Smooth muscle cell (in vitro differentiated cells): ENCODE measurements at regions not wholly inside any gene's neighbourhood (a gene's known extent, or its start where the extent isn't known, plus 50 kb on each side); places are given as distances from the start of the nearest gene placed in this dataset.

Experiments used
- DNase-seq: peaks from one replicate; lab custom pipeline; 2025; ENCODE audit not compliant: unreplicated experiment; lab: John Stamatoyannopoulos, UW
- H2AFZ ChIP-seq: fragments of 200-600 bp; sonication (generic); 2 replicates; pipeline ENCODE4 v1.6.0; 2016; ENCODE audit warnings: antibody characterized with exemption, low read depth, mild to moderate bottlenecking
- H3F3A ChIP-seq: fragments of 200-600 bp; sonication (generic); 2 replicates; pipeline ENCODE4 v1.6.0; 2017; ENCODE audit warnings: antibody characterized with exemption, low read depth
- H3K27ac ChIP-seq: fragments of 200-600 bp; sonication (generic); 2 replicates; pipeline ENCODE4 v1.5.1; 2016; ENCODE audit warnings: low read depth, mild to moderate bottlenecking
- H3K27me3 ChIP-seq: fragments of 200-600 bp; sonication (generic); 2 replicates; pipeline ENCODE4 v1.6.1; 2016; ENCODE audit warnings: low read depth, mild to moderate bottlenecking
- H3K36me3 ChIP-seq: fragments of 200-600 bp; sonication (generic); 2 replicates; pipeline ENCODE4 v1.5.1; 2016; ENCODE audit warnings: low read depth
- H3K4me1 ChIP-seq: fragments of 200-600 bp; sonication (generic); 2 replicates; pipeline ENCODE4 v1.5.1; 2016; ENCODE audit warnings: low read depth
- H3K4me2 ChIP-seq: fragments of 200-600 bp; sonication (generic); 2 replicates; pipeline ENCODE4 v1.6.0; 2016; ENCODE audit warnings: mild to moderate bottlenecking
- H3K4me3 ChIP-seq: fragments of 200-600 bp; sonication (generic); 2 replicates; pipeline ENCODE4 v1.5.1; 2016; ENCODE audit warnings: mild to moderate bottlenecking
- H3K79me2 ChIP-seq: fragments of 200-600 bp; sonication (generic); 2 replicates; pipeline ENCODE4 v1.6.0; 2016; ENCODE audit warnings: low read depth, mild to moderate bottlenecking
- H3K9ac ChIP-seq: fragments of 200-600 bp; sonication (generic); 2 replicates; pipeline ENCODE4 v1.6.0; 2016; ENCODE audit warnings: low read depth
- H3K9me3 ChIP-seq: fragments of 200-600 bp; sonication (generic); replicated peaks from 2 replicates; pipeline ENCODE4 v1.5.1; 2016; ENCODE audit warnings: low read depth
- H4K20me1 ChIP-seq: fragments of 200-600 bp; sonication (generic); 2 replicates; pipeline ENCODE4 v1.6.0; 2016; ENCODE audit warnings: low read depth
- WGBS: methylation state at CpG from one replicate; pipeline ENCODE4 v1.1.7; 2016; ENCODE audit warnings: low lambda C conversion rate; 5-methylcytosine and 5-hydroxymethylcytosine counted together
- TF ChIP-seq, protein P1 (sequence below): fragments of 200-600 bp; sonication (generic); IDR thresholded peaks from 2 replicates; pipeline ENCODE4 v1.5.1; 2017; ENCODE audit warnings: borderline replicate concordance, mild to moderate bottlenecking, antibody characterized with exemption; ENCODE audit not compliant: insufficient read depth, poor library complexity, severe bottlenecking

DNA sequence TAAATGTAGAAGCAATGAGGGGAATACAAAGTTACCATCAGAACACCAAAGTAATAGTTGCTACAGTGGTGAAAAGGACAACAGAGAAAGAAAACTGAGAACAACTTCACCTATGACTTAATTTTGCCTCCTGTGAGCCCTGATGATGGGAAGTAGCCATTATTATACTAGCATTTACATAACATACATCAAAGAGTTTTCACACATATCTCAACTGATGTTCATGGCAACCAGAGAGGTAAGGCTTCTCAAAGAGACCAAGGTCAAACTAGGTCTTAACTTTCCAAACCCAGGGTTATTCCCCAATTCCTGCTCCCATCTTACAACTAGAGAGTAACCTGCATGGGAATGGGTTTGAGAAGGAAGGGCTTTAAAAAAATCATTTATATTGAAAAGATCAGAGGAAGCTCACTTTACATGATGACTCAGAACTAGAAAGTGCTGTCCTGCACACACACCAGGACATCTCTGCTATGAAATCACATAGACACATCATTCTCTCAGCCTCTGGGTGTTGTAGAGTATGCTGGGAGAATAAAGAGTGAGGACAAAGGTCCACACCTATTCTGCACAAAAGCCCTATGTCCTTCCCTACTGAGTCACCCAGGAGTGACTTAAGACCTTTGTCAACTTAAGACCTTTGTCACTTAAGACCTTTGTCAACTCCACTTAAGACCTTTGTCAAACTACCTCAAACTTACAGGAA lies 179.7 kb downstream of the TNFSF18 start:
- DNase-seq: no peak
- H3K9ac ChIP-seq: no peak overlapping the region
- no peaks in the 10 kb centered on the region for H4K20me1 ChIP-seq
- H3F3A ChIP-seq: no peaks in the 10 kb centered on the region
- H3K4me2 ChIP-seq: no peak overlapping the region
- H3K79me2 ChIP-seq: no peaks in the 10 kb centered on the region
- no peaks in the 10 kb centered on the region for H3K27me3 ChIP-seq
- H3K9me3 ChIP-seq: no peaks in the 10 kb centered on the region
- TF ChIP-seq, protein P1, sequence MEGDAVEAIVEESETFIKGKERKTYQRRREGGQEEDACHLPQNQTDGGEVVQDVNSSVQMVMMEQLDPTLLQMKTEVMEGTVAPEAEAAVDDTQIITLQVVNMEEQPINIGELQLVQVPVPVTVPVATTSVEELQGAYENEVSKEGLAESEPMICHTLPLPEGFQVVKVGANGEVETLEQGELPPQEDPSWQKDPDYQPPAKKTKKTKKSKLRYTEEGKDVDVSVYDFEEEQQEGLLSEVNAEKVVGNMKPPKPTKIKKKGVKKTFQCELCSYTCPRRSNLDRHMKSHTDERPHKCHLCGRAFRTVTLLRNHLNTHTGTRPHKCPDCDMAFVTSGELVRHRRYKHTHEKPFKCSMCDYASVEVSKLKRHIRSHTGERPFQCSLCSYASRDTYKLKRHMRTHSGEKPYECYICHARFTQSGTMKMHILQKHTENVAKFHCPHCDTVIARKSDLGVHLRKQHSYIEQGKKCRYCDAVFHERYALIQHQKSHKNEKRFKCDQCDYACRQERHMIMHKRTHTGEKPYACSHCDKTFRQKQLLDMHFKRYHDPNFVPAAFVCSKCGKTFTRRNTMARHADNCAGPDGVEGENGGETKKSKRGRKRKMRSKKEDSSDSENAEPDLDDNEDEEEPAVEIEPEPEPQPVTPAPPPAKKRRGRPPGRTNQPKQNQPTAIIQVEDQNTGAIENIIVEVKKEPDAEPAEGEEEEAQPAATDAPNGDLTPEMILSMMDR: no peak
- no peaks in the 10 kb centered on the region for H3K36me3 ChIP-seq
- H3K27ac ChIP-seq: no peak overlapping the region
- no peak overlapping the region for H2AFZ ChIP-seq
- no peak overlapping the region for H3K4me3 ChIP-seq
- H3K4me1 ChIP-seq: no peaks in the 10 kb centered on the region

DNA sequence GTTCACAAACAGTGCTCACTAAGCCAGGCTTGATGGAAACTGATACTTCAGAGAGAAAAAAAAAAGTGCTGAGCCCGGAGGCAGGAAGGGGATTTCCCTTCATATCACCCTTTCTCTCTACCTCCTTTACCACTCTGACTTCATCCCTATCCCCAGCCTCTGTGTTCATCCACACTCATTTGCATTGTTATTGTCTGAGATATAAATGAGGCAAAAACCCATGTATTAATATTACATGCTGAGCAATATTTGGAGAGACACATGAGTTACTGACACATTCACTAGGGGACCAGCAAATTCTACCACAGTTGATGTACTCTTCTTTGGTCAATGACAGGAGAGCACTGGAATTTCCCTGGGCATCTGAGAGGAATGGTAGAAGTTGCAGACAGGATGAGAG lies 175.8 kb downstream of the TNFSF18 start:
- Histone ChIP-seq H3K9me3 (no peaks in the 10 kb centered on the region), H4K20me1 (no peaks in the 10 kb centered on the region), H3K4me1 (no peaks in the 10 kb centered on the region), H3F3A (no peaks in the 10 kb centered on the region), H3K79me2 (no peaks in the 10 kb centered on the region), H3K4me3 (no peak overlapping the region), H3K4me2 (no peak overlapping the region), H3K9ac (no peak overlapping the region), H2AFZ (no peak overlapping the region), H3K27ac (no peak overlapping the region), H3K36me3 (no peaks in the 10 kb centered on the region), H3K27me3 (no peaks in the 10 kb centered on the region)
- 54% methylated on average over 1 of the region's 1 CpG for WGBS
- TF ChIP-seq, protein P1: no peak
- no peak for DNase-seq

DNA sequence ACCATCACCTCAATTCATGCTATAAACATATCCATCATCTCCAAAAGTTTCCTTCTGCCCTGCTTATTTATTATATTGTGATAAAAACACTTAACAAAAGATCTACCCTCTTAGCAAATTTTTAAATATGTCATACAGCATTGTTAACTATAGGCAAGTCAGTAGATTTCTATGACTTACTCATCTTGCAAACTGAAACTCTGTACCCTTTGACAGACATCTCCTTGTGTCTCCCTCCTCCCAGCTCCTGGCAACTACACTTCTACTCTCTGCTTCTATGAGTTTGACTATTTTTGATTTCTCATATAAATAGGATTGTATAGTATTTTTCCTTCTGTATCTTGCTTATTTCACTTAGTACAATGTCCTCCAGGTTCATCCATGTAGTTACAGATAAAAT lies 174.8 kb downstream of the TNFSF18 start:
- no peaks in the 10 kb centered on the region for H3F3A ChIP-seq
- no peaks in the 10 kb centered on the region for H3K4me1 ChIP-seq
- no peaks in the 10 kb centered on the region for H3K36me3 ChIP-seq
- no peak overlapping the region for H2AFZ ChIP-seq
- H3K79me2 ChIP-seq: no peaks in the 10 kb centered on the region
- H3K4me2 ChIP-seq: no peak overlapping the region
- no peak overlapping the region for H3K27ac ChIP-seq
- DNase-seq: no peak
- H3K9me3 ChIP-seq: no peaks in the 10 kb centered on the region
- TF ChIP-seq, protein P1: no peak
- no peak overlapping the region for H3K9ac ChIP-seq
- H4K20me1 ChIP-seq: no peaks in the 10 kb centered on the region
- H3K4me3 ChIP-seq: no peak overlapping the region
- H3K27me3 ChIP-seq: no peaks in the 10 kb centered on the region

DNA sequence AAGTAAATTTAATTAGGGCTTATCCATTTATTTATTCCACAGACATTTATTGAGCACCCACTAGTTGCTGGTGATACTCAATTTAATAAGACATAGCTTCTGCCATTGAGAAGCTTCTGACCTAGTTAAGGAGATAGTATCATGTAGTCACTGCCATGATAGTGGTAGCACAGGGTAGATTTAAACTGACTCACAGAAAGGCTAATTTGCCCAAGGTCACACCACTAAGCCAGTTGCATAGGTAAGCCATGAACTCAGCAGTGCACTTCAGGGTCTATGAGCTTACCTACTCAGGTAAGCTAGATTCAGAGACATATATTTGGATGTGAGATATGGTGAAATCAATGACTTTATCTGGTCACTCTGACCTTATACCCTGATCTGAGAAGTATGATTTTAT lies 168.4 kb downstream of the TNFSF18 start:
- Histone ChIP-seq H4K20me1 (no peaks in the 10 kb centered on the region), H3K9me3 (no peaks in the 10 kb centered on the region), H3K27ac (no peak overlapping the region), H3K36me3 (no peaks in the 10 kb centered on the region), H3K4me1 (no peaks in the 10 kb centered on the region), H2AFZ (no peak overlapping the region), H3K9ac (no peak overlapping the region), H3F3A (no peaks in the 10 kb centered on the region), H3K79me2 (no peaks in the 10 kb centered on the region), H3K27me3 (no peaks in the 10 kb centered on the region), H3K4me2 (no peak overlapping the region), H3K4me3 (no peak overlapping the region)
- DNase-seq: no peak
- TF ChIP-seq, protein P1: no peak
